T-cell (primary cell): ENCODE measurements at regions not wholly inside any gene's neighbourhood (a gene's known extent, or its start where the extent isn't known, plus 50 kb on each side); places are given as distances from the start of the nearest gene placed in this dataset.

Experiments
- ATAC-seq, 4 experiments: fragments of 200-7000 bp in 3 of 4; fragments of 150-1000 bp in 1 of 4; cut with Tn5 transposase; replicated peaks in 1 of 4; 1 replicate in 3 of 4; 2 replicates in 1 of 4; pipeline ENCODE4 v1.10.0; 2021; ENCODE audit warnings: moderate library complexity in 3 of 4, mild to moderate bottlenecking in 2 of 4, moderate number of reproducible peaks in 1 of 4
- CTCF ChIA-PET, 2 donors: fragments of 300-600 bp; sonication (Branson Sonifier 250); formaldehyde crosslinking; loops; one replicate each; lab custom pipeline; 2022; ENCODE audit warnings: antibody characterized with exemption in 2 of 2; lab: Charles Lee
- POLR2A ChIA-PET, 2 donors: fragments of 300-600 bp; sonication (Branson Sonifier 250); formaldehyde crosslinking; loops; one replicate each; lab custom pipeline; 2022; ENCODE audit warnings: antibody characterized with exemption in 2 of 2; lab: Charles Lee
- DNase-seq, 35 experiments: peaks; one replicate each; pipeline versions ENCODE4 v3.0.0 to v3.0.0-alpha.2; 2013 to 2023
- H3K27ac ChIP-seq: one replicate; pipeline ENCODE4 v1.5.1; 2013; ENCODE audit warnings: low read length
- H3K27me3 ChIP-seq, 2 experiments: replicated peaks in 1 of 2; 1 replicate in 1 of 2; 2 replicates in 1 of 2; pipeline versions ENCODE4 v1.6.1 to v1.7.0; 2013; ENCODE audit warnings: low read length in 1 of 2, mixed read lengths in 1 of 2; ENCODE audit not compliant: control insufficient read depth in 2 of 2, insufficient read depth in 2 of 2; ENCODE audit errors: extremely low read depth in 1 of 2
- H3K36me3 ChIP-seq, 2 donors: 1 replicate in 1 of 2; 2 replicates in 1 of 2; pipeline versions ENCODE4 v1.6.1 to v1.7.0; 2013; ENCODE audit warnings: low read length in 1 of 2; ENCODE audit not compliant: control insufficient read depth in 2 of 2, insufficient read depth in 1 of 2; ENCODE audit errors: extremely low read depth in 1 of 2
- H3K4me1 ChIP-seq, 2 experiments: 1 replicate in 1 of 2; 2 replicates in 1 of 2; pipeline versions ENCODE4 v1.6.1 to v1.7.0; 2013; ENCODE audit warnings: low read length in 2 of 2, mixed read lengths in 1 of 2; ENCODE audit not compliant: insufficient read depth in 2 of 2, control insufficient read depth in 1 of 2; ENCODE audit errors: extremely low read depth in 1 of 2
- H3K4me3 ChIP-seq, 2 donors: 1 replicate in 1 of 2; 2 replicates in 1 of 2; pipeline versions ENCODE4 v1.5.1 to v1.7.0; 2013; ENCODE audit warnings: mild to moderate bottlenecking in 2 of 2, low read length in 1 of 2, moderate library complexity in 1 of 2; ENCODE audit not compliant: control insufficient read depth in 1 of 2; ENCODE audit errors: extremely low read depth in 1 of 2
- H3K9me3 ChIP-seq: 2 replicates; pipeline ENCODE4 v1.7.0; 2013
- H3K27ac Mint-ChIP-seq, 2 donors: one replicate each; pipeline ENCODE4 v1.8.0; 2020 to 2021; ENCODE audit warnings: mild to moderate bottlenecking in 2 of 2, mixed read lengths in 2 of 2
- H3K27me3 Mint-ChIP-seq, 2 donors: one replicate each; pipeline ENCODE4 v1.8.0; 2021 to 2022; ENCODE audit warnings: mixed read lengths in 2 of 2
- H3K36me3 Mint-ChIP-seq: one replicate; pipeline ENCODE4 v1.8.0; 2021; ENCODE audit warnings: mixed read lengths
- H3K4me1 Mint-ChIP-seq, 3 donors: one replicate each; pipeline ENCODE4 v1.8.0; 2020 to 2022; ENCODE audit warnings: mixed read lengths in 3 of 3, mild to moderate bottlenecking in 1 of 3
- H3K4me3 Mint-ChIP-seq, 3 donors: one replicate each; pipeline ENCODE4 v1.8.0; 2020 to 2022; ENCODE audit warnings: mild to moderate bottlenecking in 3 of 3, mixed read lengths in 3 of 3, moderate library complexity in 3 of 3
- H3K9me3 Mint-ChIP-seq, 3 donors: one replicate each; pipeline ENCODE4 v1.8.0; 2020 to 2022; ENCODE audit warnings: mixed read lengths in 3 of 3
- WGBS: methylation state at CpG from one replicate; pipeline ENCODE4 v1.1.5; 2013; ENCODE audit warnings: missing lambda C conversion rate; ENCODE audit not compliant: insufficient coverage; 5-methylcytosine and 5-hydroxymethylcytosine counted together

- Histone ChIP-seq H3K4me3 (no peak overlapping the region), H3K36me3 (no peaks in the 10 kb centered on the region), H3K27me3 (no peaks in the 10 kb centered on the region), H3K9me3 (no peaks in the 10 kb centered on the region), H3K27ac (no peak overlapping the region), H3K4me1 (no peaks in the 10 kb centered on the region)
- Mint-ChIP-seq H3K27me3 (no peaks in the 10 kb centered on the region), H3K9me3 (no peaks in the 10 kb centered on the region), H3K36me3 (no peaks in the 10 kb centered on the region), H3K27ac (no peak overlapping the region), H3K4me3 (no peak overlapping the region), H3K4me1 (no peaks in the 10 kb centered on the region)
- no peak for ATAC-seq
- DNase-seq, result no peak
- ChIA-PET POLR2A (no interaction called here), CTCF (no interaction called here)
- no CpG with 5 or more reads among the region's 1 CpG for WGBS
These were observed 368.4 kb upstream of the IL12A start for GRCh38 chr3:159620281-159620680.

- no peak overlapping the region for H3K27ac Mint-ChIP-seq
- 50% methylated on average over 1 of the region's 4 CpGs for WGBS
- H3K9me3 ChIP-seq, result no peaks in the 10 kb centered on the region
- no peak overlapping the region for H3K4me3 ChIP-seq
- H3K4me1 Mint-ChIP-seq, result no peaks in the 10 kb centered on the region
- H3K27ac ChIP-seq, result no peak overlapping the region
- ATAC-seq (no peak), DNase-seq (no peak)
- CTCF ChIA-PET, result no interaction called here
- H3K9me3 Mint-ChIP-seq, result no peaks in the 10 kb centered on the region
- POLR2A ChIA-PET, result no interaction called here
- H3K4me3 Mint-ChIP-seq, result no peak overlapping the region
- no peaks in the 10 kb centered on the region for H3K36me3 ChIP-seq
- H3K36me3 Mint-ChIP-seq, result no peaks in the 10 kb centered on the region
- H3K4me1 ChIP-seq, result no peaks in the 10 kb centered on the region
- H3K27me3 ChIP-seq, result no peaks in the 10 kb centered on the region
- H3K27me3 Mint-ChIP-seq, result no peaks in the 10 kb centered on the region
These were observed 367.8 kb upstream of the IL12A start for GRCh38 chr3:159620873-159621272.

GRCh38 chr3:159624616-159625015 lies 364.0 kb upstream of the IL12A start:
- DNase-seq (no peak), ATAC-seq (no peak)
- no peaks in the 10 kb centered on the region for H3K9me3 ChIP-seq
- no peaks in the 10 kb centered on the region for H3K27me3 ChIP-seq
- H3K36me3 Mint-ChIP-seq, result no peaks in the 10 kb centered on the region
- no peaks in the 10 kb centered on the region for H3K27me3 Mint-ChIP-seq
- no peak overlapping the region for H3K4me3 Mint-ChIP-seq
- H3K4me3 ChIP-seq, result no peak overlapping the region
- H3K9me3 Mint-ChIP-seq, result no peaks in the 10 kb centered on the region
- H3K27ac Mint-ChIP-seq, result no peak overlapping the region
- ChIA-PET POLR2A (no interaction called here), CTCF (no interaction called here)
- H3K36me3 ChIP-seq, result no peaks in the 10 kb centered on the region
- H3K27ac ChIP-seq, result no peak overlapping the region
- H3K4me1 ChIP-seq, result no peaks in the 10 kb centered on the region
- WGBS, result 29% methylated on average over 1 of the region's 2 CpGs
- no peaks in the 10 kb centered on the region for H3K4me1 Mint-ChIP-seq

- ATAC-seq (no peak), DNase-seq (no peak)
- Histone ChIP-seq H3K9me3 (no peaks in the 10 kb centered on the region), H3K27me3 (no peaks in the 10 kb centered on the region), H3K36me3 (no peaks in the 10 kb centered on the region), H3K27ac (no peak overlapping the region), H3K4me1 (no peaks in the 10 kb centered on the region), H3K4me3 (no peak overlapping the region)
- ChIA-PET POLR2A (no interaction called here), CTCF (no interaction called here)
- Mint-ChIP-seq H3K27ac (no peak overlapping the region), H3K9me3 (no peaks in the 10 kb centered on the region), H3K4me1 (no peaks in the 10 kb centered on the region), H3K27me3 (no peaks in the 10 kb centered on the region), H3K4me3 (no peak overlapping the region), H3K36me3 (no peaks in the 10 kb centered on the region)
- 100% methylated on average over 2 of the region's 4 CpGs for WGBS
These were observed 363.0 kb upstream of the IL12A start for GRCh38 chr3:159625594-159625993.

- Histone ChIP-seq H3K4me3 (no peak overlapping the region), H3K27ac (no peak overlapping the region), H3K4me1 (no peaks in the 10 kb centered on the region), H3K9me3 (no peaks in the 10 kb centered on the region), H3K27me3 (no peaks in the 10 kb centered on the region), H3K36me3 (no peaks in the 10 kb centered on the region)
- Mint-ChIP-seq H3K36me3 (no peaks in the 10 kb centered on the region), H3K4me1 (no peaks in the 10 kb centered on the region), H3K4me3 (no peak overlapping the region), H3K27ac (no peak overlapping the region), H3K27me3 (no peaks in the 10 kb centered on the region), H3K9me3 (no peaks in the 10 kb centered on the region)
- 83% methylated on average over 1 of the region's 1 CpG for WGBS
- ChIA-PET POLR2A (no interaction called here), CTCF (no interaction called here)
- ATAC-seq, result no peak
- DNase-seq, result no peak
These were observed 362.0 kb upstream of the IL12A start for GRCh38 chr3:159626598-159626997.

- Mint-ChIP-seq H3K4me1 (no peaks in the 10 kb centered on the region), H3K27ac (no peak overlapping the region), H3K27me3 (no peaks in the 10 kb centered on the region), H3K4me3 (no peak overlapping the region), H3K36me3 (no peaks in the 10 kb centered on the region), H3K9me3 (no peaks in the 10 kb centered on the region)
- Histone ChIP-seq H3K36me3 (no peaks in the 10 kb centered on the region), H3K27me3 (no peaks in the 10 kb centered on the region), H3K4me1 (no peaks in the 10 kb centered on the region), H3K27ac (no peak overlapping the region), H3K4me3 (no peak overlapping the region), H3K9me3 (no peaks in the 10 kb centered on the region)
- DNase-seq (no peak), ATAC-seq (no peak)
- WGBS, result no CpG with 5 or more reads among the region's 2 CpGs
- CTCF ChIA-PET, result no interaction called here
- POLR2A ChIA-PET, result no interaction called here
These were observed 361.4 kb upstream of the IL12A start for GRCh38 chr3:159627229-159627628.

GRCh38 chr3:159627634-159628033 lies 361.0 kb upstream of the IL12A start:
- Histone ChIP-seq H3K36me3 (no peaks in the 10 kb centered on the region), H3K4me1 (no peaks in the 10 kb centered on the region), H3K9me3 (no peaks in the 10 kb centered on the region), H3K27ac (no peak overlapping the region), H3K27me3 (no peaks in the 10 kb centered on the region), H3K4me3 (no peak overlapping the region)
- DNase-seq (no peak), ATAC-seq (no peak)
- no peaks in the 10 kb centered on the region for H3K27me3 Mint-ChIP-seq
- POLR2A ChIA-PET, result no interaction called here
- H3K27ac Mint-ChIP-seq, result no peak overlapping the region
- no peaks in the 10 kb centered on the region for H3K9me3 Mint-ChIP-seq
- no peak overlapping the region for H3K4me3 Mint-ChIP-seq
- no peaks in the 10 kb centered on the region for H3K36me3 Mint-ChIP-seq
- H3K4me1 Mint-ChIP-seq, result no peaks in the 10 kb centered on the region
- CTCF ChIA-PET, result no interaction called here
- WGBS, result 50% methylated on average over 2 of the region's 4 CpGs
